GM18858 (cell line): ENCODE measurements at regions not wholly inside any gene's neighbourhood (a gene's known extent, or its start where the extent isn't known, plus 50 kb on each side); places are given as distances from the start of the nearest gene placed in this dataset.

Source experiments
- ATAC-seq: cut with Tn5 transposase; IDR thresholded peaks from one replicate; pipeline ENCODE4 v1.9.1; 2021; ENCODE audit not compliant: unreplicated experiment

DNA sequence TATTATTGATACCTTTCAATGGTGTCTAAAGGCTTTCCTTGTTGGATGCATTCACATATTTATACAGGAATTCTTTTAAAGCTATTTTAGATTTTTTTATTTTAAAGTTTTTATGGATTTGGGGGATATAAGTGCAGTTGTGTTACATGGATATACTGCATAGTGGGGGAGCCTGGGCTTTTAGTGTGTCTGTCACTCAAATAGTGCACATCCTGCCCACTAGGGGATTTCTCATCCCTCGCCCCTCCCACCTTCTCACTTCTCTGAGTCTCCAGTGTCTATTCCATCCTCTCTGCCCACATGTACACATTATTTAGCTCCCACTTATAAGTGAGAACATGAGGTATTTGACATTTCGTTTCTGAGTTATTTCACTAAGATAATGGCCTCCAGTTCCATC, 154.0 kb upstream of the MKI67 start:
- no peak for ATAC-seq

DNA sequence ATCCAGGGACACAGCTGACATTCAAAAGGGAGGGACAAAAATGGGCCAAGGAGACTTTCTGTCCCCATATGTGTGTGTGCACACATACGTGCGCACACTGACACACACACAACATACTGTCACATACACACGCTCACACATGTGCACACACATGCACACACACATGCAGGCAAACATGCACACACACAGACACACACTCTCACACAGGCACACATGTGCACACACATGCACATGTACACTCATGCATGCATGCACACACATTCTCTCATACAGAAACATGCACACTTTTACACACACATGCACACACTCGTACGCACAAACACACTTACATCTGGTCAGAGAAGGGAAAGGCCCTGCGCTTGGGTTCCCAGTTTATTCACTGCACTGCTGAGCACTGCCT, 155.1 kb upstream of the MKI67 start:
- ATAC-seq: no peak

DNA sequence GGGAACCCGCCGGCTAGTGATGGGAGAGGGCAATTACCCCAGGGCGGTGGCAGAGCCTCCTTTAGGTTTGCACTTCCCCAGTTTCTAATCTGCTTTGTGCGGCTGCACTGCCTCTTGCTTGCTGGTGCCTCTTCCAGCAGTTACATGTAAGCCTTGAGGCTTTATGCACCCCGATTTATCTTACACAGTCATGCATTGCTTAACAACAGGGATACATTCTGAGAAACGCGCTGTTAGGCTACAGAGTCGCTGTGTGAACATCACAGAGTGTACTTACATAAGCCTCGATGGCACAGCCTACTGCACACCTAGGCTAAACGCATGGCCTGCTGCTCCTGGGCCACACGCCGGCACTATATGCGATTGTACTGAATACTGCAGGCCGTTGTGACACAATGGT, 155.6 kb upstream of the MKI67 start:
- no peak for ATAC-seq

DNA sequence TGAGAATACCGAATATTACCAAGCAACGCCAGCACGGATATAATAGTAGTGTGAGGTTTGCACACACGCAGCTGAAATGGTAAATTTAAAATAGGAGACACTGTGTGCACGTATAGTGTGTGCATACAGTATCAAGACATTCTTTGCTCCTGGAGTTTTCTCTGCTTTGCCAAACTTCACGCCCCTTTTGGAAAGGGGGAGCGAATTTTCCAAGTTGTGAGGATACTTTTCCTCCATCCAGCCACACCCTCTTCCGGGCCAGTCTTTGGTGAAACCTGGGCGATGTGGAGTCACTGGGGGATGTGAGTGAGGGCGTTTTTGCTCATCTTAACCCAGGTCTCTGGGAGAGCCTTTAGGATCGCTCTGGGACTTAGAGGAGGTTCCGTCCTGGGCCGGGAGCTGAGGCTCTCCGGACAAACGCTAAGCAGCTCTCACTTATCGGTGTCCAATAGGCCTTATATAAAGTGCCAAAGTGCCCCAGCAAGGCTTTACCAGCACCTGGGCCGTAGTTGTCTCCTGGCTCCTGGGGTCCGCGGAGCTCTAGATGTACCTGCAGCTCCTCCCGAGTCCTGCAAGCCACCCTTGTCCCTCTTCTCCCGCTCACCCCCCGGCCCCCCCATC, 160.0 kb upstream of the MKI67 start:
- ATAC-seq: no peak

DNA sequence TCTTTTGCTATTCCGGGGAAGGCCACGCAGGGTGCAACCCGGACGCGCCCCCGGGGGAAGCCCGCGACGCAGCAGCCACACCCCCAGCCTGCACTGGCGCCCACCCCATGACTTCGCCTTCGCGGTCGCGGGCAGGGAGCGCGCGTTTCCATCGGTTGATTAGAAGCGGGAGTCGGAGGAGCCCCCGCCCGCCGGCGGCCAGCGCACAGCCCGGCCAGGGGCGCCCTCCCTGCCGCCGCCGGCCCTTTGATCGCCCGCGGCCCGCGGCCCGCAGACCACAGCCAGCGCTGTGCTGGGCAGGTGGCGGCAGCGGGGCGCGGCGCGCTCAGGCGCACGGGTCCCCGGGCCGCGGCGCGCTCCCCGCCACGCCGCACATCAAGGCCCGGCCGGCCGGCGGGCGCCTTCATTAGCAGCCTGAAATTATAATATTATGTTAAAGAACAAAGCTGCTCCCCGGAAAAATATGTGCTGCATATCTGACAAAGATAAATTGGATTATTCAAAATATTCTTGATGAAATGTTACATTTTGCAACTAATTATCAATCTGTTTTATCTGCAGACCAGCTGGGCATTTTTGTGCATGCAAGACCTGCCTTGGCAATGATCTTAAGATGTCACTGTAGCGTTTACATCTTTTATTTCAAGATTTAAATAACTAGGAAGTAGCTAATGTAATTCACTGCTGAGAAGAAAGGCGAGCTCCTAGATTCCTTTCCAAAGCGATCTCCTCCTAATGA, 160.7 kb upstream of the MKI67 start:
- ATAC-seq: no peak

DNA sequence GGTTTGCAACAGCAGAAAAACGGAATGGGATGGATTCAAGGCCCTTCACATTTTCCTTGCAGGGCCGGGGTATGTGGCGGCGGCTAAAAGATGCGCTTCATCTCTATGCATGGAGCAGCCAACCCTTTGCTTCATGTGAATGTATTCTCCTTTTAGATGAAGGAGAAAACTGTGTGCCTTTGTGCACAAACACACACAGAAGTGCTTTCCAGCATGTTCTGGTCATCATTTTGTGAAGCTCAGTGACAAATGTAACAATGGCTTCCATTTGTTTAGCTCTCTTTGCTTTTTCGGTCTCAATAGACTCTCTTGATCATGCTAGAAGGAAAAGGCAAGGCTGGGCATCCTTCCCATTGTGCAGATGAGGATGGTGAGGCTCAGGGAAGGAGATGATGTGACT, 161.7 kb upstream of the MKI67 start:
- ATAC-seq: no peak

DNA sequence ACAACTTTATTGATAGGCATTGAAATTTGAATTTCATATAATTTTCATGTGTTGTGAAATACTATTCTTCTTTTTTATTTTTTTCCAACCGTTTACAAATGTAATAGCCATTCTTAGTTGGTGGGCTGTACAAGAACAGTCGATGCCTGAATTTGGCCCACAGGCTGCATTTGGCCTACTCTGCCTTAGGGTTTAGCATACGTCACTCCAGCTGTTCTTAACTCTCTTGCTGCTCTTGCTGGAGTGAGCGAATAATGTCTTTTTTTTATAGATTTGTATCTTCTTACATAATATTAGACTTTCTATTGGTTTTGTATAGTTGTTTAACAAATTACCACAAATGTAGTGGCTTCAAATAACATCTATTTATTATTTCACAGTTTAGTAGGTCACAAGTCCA, 163.4 kb upstream of the MKI67 start:
- ATAC-seq: no peak

DNA sequence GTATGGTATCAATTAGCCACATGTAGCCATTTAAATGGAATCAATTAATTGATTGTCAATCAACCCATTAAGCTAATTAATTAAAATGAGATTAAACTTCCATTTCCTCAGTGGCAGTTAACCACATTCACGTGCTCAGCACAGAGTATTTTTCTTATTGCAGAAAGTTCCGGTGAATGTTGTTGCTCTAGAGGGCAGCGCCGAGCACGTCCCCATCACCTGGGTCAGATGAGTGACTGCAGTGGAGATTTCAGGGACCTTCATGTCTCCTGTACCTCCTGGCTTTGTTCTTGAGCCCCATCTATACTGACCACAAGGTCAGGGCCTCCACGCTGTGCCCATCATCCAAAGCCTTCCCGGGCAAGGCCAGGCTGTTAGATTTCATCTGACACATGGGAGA, 168.8 kb upstream of the MKI67 start:
- no peak for ATAC-seq

DNA sequence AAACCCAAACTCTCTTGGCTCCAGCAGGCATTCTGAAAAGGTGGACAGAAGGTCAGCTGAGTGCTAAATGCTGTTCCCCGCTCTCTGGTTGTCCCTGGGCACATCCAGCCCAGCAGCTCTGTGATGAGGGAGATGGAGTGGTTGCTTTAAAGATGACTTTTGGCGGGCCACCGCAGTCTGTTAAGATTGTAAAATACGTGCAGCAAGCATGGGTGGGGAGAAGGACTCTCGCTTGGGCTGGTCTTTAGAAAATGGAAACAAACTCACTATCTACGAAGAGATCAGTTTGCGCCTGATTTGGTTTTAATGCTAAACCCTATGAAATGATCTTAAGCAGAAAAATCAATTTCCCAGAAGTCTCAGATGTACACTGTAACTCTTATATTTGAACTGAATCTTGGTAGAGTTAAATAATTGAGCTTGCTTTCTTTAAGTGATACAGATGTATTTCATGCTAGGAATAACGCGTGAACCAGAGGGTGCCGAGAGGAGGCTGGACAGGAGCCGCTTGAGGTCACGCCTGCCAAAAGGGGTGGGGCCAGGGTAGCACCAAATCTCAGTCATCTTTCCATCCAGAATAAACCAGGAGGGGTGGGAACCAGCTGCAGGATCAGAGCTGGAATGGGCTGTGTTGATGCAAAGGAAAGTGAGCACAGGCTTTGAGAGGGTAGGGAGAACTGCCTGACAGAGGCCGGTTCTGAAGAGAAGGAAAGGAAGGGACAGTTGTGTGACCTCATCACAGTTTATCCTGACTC, 170.2 kb upstream of the MKI67 start:
- no peak for ATAC-seq

DNA sequence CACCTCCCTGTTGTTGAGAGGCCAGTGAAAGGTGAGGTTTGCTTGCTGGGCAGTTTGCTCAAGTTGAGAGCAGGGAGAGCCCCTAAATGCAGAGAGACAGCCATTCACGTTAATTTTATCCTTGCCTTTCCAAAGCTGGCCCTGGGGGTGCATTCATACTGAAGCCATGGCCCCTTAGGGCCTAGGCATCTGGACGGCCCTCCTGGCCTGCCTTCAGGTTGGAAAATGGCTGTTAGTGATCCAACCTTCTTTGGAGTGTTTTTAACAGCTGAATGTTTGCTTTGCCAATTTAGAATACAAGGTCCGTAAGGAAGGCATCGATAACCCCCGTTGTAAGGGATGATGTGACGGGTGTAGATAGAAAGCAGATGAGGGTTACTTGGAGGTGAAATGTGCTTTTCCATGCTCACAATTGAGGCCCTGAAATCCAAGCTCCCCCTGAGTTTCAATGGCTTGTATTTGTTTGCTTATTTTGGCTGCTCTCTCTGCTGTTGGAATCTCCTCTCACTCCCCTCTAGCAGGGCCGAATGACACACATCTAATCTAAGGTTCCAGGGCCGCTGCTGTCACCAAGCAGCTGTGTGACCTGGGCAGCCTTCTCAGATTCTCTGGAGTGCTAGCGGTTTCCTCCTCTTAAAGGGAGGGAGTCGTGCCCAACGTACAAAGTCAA, 171.6 kb upstream of the MKI67 start:
- ATAC-seq: no peak

DNA sequence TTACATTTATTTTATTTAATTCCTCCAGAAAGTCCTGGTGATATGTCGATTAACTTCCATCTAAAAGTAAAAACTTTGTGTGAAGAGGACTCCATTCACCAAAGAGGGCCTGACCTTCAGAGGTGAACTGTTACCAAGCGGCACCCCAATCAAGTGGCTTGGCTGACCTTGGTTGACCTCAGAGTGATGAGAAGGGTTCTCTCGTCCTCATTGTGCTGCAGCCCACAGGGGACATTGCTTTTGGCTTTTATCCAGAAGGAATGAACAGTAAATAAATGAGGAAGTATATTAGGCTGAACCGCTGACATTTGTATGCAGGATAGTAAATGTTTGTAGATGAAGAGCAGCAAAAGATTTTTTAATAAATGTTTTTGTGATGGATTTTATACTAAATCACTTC, 172.4 kb upstream of the MKI67 start:
- ATAC-seq: no peak

DNA sequence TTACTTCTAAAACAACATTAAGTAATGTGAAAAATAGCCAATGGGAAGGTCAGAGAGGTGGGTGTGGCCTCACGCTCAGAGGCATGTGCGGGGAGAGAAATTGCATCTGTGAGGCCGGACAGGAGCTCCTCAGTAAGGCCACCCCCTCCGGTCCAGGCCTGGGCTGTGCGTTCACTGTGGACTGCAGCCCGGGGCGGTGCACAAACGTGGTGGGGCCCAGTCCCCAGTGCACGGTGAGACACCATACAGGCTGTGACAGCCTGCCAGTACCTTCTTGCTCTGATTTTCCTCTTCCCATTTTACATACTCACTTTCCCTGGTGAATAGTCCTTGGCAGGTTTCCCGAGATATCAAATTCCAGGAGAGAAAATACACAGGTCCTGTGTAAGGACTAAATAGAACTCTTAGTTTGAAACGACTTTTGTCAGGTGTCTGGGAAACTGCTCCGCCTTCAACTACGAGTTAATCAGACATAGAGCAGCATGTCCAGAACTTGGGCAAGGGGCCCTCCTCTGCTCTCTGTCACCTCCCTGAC, 174.1 kb upstream of the MKI67 start:
- no peak for ATAC-seq

DNA sequence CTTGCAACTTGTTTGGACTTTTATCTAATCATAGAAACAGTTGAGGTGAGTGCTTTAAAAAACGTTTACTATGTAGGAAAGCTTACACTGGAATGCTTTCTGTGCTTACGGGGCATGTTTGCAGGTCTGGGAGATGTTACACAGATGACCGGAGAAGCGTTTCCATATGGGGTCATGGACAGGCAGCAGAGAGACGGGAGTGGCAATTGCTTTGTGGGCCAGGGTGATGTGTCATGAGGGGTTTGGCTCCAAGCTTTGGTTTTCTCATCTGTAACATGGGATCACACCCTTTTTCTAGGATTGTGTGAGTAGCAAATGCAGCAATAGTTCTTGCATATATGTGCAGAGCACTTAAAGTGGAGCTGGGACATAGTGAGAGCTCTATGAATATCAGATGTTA, 174.8 kb upstream of the MKI67 start:
- ATAC-seq: no peak

DNA sequence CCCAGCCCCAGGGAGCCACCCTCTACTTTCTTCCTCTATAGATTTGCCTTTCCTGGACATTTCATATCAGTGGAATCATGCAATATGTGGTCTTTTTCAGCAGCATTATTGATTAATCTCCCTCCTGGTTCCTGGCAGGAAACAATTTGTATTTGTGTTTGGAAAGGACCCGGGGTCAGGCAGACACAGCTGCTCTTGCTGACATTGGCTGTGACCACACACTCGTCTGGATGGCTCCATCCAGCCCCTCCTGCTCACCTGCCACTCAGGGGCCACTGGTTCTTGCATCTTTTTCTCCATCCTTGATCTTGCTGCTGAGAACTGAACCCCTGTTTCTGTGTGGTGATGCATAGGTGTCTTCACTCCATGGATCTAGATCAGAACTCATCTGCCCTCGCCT, 176.6 kb upstream of the MKI67 start:
- no peak for ATAC-seq

DNA sequence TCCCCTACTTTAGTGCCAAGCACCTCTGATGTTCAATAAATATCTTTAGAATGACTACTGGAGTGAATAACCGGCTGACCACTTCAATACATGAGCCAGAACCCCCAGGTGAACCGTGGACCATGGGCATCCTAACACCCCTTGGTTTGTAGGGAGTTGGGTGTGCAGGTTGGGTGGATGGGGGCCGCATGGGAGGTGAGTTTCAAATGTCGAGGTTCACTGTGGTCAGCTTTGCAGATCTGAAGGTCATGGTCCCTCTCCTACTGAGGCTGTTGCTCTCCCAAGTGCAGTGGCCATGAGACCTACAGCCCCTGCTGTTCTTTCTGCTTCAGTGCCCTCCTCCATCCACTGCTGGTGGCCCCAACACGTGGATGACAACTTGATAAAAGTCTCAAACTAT, 178.0 kb upstream of the MKI67 start:
- no peak for ATAC-seq

DNA sequence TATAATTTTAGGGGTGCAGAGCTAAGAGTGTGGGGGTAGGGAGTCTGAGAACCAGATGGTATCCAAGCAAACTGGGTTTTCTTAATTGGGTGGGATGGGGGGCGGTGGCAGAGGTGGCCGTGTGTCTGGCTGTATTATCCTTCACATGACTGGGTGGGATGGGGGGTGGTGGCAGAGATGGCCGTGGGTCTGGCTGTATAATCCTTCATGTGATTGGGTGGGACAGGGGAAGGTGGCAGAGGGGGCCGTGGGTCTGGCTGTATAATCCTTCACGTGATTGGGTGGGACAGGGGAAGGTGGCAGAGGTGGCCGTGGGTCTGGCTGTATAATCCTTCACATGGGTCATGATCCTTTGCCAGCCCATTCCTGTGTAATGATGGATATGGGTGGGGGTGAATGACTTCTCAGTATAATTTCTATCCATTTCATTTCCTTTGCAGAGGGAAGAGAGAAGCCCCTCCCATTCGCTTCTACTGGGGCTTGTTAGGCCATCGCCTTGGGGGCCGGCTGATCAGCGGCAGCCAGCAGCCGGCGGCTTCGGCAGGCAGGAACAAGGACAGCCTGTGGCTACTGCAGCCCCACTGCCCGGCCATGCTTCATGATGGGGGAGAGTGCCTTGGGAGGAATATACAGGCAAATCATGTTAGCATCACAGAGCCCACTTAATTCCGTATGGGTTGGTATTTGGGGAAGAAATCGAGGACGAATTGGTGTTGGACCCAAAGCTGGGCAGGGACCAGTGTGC, 179.6 kb upstream of the MKI67 start:
- no peak for ATAC-seq

DNA sequence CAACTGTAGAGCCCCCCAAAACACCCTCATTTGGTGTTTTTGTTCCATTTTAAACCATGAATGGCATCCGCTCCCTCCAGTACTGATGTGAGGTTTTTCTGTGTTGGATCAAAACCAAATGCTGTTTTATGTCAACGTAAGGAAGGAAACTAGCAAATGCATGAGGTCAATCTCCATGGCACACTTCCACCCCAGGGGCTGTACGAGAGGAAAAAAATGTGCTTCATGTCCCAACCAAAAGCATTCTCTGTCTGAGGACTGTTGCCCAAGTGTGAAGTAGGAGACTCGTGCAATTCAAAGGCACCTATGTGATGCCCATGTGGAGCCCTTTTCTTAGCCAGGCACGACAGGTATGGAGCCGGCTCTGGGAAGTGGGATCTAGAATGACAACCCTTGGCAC, 180.3 kb upstream of the MKI67 start:
- no peak for ATAC-seq

DNA sequence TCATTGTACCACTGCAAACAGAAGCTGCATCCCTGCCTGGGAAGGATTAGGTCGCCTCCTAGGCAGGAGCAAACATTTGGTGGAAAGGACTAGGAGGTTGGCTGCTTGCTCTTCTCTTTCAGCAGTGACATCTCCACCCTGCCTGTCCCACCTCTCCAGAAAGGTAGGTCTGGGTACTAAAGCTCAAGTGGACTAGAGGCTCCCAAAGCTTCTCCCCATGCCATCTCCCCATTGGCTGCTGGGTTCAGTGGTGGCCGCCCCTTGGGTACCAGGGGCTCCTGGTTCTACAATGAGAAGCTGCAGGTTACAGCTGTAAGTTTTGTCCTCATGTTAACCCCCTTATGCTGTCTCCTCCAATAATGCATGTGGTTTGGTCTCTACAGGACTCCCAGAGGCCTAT, 180.7 kb upstream of the MKI67 start:
- no peak for ATAC-seq

DNA sequence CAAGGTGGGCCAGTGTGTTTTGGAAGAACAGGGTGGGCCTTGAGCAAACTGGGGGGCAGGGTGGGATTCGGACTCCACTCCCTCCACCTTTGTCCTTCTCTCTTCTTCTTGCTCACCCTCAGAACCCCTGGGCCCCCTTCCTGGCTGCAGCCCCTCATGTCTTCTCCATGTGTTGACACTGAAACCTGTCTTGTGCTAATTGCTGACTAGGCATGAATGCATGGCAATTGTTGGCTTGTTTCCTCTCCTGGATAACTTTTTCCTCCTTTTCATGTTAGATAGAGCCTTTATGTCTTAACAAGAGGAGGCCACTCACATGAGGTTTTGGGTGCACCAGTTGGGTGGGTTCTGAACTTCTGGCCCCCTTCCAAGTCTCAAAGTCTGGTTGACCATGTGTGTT, 181.6 kb upstream of the MKI67 start:
- ATAC-seq: no peak

DNA sequence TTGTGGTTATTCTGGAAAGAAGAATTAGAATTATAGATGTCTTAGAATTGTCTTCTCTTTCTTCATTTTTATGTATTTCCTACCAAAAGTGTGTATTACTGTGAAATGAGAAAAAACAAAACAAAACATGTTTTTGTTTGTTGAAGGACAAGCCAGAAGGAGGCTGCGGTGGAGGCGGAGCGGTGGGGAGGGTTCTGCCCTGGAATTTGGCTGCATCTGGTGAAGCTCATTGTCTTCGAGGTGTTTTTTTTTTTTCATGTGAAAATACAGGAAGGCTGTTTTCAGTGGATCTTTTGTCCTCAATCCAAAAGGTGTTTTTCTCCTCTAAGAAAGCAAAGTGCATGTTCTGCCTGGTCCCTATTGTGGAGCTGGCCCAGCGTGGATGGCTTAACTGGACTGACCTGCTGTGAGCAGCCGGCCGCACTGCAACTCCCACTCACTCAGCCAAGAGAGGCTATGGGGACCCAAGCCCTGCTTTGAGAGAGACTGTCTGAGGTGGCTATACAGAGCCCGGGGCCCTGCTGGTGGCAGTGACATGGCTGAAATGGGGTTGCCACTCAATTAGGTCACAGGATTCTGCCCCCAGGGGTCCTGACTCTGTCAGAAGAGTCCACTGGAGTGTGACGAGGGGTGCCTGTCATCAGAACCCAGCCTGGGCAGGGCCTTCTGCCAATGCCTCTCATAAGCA, 184.9 kb upstream of the MKI67 start:
- ATAC-seq: no peak
